D721Med (cell line): ENCODE measurements at regions not wholly inside any gene's neighbourhood (a gene's known extent, or its start where the extent isn't known, plus 50 kb on each side); places are given as distances from the start of the nearest gene placed in this dataset.

ENCODE experiments used
- DNase-seq: peaks from one replicate; pipeline ENCODE4 v3.0.0; 2011; ENCODE audit warnings: low spot score; ENCODE audit not compliant: insufficient read length
- FAIRE-seq: peaks from 2 replicates; lab custom pipeline; 2011; peaks lifted over from hg19 to GRCh38; lab: Jason Lieb, UNC
- TF ChIP-seq, protein P1 (sequence below): IDR thresholded peaks from 2 replicates; pipeline ENCODE4 v1.5.1; 2012; ENCODE audit warnings: mild to moderate bottlenecking, control low read depth; ENCODE audit not compliant: insufficient read depth; ENCODE audit errors: missing control alignments

DNA sequence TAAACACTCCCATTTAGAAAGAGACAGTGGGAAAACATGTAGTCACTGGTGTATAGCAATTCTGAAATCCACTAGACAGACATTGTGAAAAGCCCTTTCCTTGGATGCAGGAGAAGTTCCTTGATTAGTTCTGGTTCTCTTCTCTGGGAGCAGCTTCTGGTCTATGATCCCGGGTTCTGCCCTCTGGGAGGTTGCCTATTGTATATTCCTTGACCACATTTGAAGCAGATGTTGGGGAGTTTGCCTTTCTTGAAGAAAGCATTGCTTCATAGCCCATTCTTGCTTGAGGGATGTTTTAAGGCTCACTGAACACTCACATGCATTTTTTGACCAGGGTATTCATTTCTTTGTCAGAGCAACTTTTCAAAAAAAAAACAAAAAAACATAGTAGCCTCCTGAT, 211.9 kb downstream of the NDFIP2 start:
- TF ChIP-seq, protein P1, sequence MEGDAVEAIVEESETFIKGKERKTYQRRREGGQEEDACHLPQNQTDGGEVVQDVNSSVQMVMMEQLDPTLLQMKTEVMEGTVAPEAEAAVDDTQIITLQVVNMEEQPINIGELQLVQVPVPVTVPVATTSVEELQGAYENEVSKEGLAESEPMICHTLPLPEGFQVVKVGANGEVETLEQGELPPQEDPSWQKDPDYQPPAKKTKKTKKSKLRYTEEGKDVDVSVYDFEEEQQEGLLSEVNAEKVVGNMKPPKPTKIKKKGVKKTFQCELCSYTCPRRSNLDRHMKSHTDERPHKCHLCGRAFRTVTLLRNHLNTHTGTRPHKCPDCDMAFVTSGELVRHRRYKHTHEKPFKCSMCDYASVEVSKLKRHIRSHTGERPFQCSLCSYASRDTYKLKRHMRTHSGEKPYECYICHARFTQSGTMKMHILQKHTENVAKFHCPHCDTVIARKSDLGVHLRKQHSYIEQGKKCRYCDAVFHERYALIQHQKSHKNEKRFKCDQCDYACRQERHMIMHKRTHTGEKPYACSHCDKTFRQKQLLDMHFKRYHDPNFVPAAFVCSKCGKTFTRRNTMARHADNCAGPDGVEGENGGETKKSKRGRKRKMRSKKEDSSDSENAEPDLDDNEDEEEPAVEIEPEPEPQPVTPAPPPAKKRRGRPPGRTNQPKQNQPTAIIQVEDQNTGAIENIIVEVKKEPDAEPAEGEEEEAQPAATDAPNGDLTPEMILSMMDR = no peak
- no peak for FAIRE-seq
- DNase-seq = no peak

DNA sequence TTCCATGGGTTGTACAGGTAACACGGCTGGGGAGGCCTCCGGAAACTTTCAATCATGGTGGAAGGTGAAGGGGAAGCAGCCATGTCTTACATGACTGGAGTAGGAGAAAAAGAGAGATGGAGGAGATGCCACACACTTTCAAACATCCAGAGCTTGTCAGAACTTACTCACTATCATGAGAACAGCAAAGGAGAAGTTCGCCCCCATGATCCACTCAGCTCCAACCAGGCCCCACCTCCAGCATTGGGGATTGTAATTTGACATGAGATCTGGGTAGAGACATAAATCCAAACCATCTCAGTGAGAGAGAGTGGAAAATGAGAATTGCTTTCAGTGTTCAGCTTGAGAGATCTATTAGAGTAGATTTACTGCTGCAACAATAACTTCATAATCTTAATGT, 210.9 kb downstream of the NDFIP2 start:
- TF ChIP-seq, protein P1 = no peak
- no peak for FAIRE-seq
- DNase-seq = no peak

DNA sequence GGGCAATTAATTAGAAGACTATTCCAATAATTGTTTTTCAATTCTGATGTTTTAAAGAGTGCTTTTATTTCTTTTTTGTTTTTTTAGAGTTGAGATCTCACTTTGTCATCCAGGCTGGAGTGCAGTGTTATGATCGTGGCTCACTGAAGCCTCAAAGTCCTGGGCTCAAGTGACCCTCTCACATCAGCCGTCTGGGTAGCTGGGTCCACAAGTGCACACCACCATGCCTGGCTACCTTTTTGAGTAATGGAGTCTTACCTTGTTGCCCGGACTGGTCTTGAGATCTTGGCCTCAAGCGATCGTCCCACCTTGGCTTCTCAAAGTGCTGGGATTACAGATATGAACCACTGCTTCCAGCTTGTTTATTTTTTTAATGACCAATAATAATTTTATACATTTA, 207.8 kb downstream of the NDFIP2 start:
- TF ChIP-seq, protein P1 = no peak
- DNase-seq = no peak
- FAIRE-seq = no peak

DNA sequence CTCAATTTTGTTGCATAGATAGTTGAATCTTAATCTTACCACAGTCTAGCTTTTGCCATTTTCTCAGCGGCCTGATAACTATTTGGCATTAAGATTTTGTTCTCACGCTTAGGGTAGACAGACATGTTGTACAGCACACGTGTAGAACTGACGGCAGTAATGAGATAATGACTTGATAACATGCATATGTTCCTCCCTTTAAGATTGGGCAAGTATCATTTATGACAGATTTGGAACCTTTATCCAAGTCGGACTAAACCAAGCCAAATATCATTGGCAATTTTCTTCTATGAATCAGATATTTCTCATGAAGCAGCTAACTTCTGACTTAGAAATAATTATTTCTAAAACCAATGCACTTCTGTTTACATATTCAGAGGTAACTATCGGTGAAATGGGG, 205.5 kb downstream of the NDFIP2 start:
- TF ChIP-seq, protein P1 = no peak
- no peak for FAIRE-seq
- no peak for DNase-seq

DNA sequence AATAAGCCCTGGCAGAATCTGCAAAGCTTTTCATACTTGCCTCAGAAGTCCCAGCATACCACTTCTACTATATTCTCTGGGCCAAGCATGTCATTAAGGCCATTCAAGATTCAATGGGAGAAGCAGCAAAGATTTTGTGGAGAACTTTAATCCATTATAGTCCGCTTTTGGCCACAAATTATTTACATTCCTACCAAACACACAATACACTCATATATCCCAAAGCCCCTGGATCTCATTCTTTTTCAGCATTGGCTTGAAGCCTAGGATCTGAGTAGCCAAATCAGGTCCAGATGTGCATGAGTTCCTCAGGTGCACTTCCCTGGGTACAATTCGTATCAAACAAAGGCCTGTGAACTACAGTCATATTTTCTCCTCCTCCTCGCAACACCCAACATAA, 203.4 kb downstream of the NDFIP2 start:
- TF ChIP-seq, protein P1 = no peak
- FAIRE-seq (no peak), DNase-seq (no peak)

DNA sequence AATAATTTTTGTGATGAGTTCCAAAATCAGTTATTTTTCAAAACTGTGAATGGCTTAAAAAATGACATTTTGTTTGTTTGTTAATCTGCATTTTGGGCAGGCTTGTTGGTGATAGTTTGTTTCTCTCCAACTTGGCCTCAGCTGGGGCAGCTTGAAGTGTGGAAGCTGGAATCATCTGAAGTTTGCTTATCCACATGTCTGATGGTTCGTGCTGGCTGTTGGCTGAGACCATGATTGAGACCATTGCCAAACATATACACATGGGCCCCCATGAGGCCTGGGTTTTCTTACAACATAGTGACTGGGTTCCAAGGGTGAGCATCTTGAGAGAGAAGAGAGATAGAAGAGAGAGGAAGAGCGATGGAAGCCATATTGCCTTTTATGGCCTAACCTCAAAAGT, 201.2 kb downstream of the NDFIP2 start:
- DNase-seq = no peak
- no peak for FAIRE-seq
- TF ChIP-seq, protein P1 = no peak

DNA sequence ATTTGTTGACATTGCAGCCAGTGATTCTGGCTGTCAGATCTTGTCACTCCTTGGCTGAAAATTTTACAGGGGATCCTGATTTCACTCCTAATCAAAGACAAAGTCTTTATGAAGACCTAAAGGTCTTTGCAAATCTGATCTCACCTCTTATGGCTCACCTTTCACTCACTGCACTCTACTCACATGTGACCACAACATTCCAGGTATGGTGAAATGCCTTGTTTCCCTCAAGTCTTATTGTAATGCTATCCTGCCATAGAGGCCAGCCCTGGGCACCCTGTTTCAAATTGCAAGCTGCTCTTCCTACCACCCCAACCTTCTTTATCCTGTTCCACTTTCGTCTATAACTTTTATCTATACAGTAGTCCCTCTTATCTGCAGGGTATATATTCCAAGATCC, 200.1 kb downstream of the NDFIP2 start:
- TF ChIP-seq, protein P1 = no peak
- DNase-seq (no peak), FAIRE-seq (no peak)
